ENCODE measurements at regions not wholly inside any gene's neighbourhood (a gene's known extent, or its start where the extent isn't known, plus 50 kb on each side); places are given as distances from the start of the nearest gene placed in this dataset.

DNA sequence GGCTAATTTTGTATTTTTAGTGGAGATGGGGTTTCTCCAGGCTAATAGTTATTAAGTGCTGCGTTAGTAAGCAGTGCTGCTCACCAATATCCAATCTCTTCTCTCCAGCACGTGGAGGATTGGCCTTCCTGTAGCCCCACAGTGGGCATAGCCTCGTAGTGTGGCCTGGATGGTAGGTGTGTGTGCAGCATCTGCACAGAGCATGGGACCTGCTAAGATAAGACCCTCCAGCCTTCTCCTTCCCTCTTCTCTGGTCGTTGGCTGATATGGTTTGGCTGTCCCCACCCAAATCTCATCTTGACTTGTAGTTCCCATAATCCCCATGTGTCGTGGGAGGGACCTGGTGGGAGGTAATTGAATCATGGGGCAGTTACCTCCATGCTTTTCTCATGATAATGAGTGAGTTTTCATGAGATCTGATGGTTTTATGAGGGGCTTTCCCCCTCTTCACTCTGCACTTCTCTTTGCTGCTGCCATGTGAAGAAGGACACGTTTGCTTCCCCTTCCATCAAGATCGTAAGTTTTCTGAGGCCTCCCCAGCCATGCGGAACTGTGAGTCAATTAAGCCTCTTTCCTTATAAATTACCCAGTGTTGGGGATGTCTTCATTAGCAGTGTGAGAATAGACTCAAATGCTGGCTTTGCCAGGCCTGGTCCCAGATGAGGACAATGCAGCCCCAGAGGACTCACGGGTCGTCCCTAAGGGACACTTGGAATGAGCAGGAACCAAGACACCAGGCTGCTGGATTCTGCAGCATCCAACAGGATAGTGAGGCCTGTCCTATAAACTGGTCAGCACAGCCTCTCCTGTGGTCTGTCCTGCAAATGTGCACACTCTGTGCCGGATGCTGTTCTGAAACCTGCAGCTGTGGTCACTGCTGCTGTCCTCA, 63.4 kb upstream of the AFDN start:
- no peak for DNase-seq
- H3K27ac ChIP-seq = no peak overlapping the region
- no peak overlapping the region for H3K4me3 ChIP-seq
- no peaks in the 10 kb centered on the region for H3K36me3 ChIP-seq
- H3K27me3 ChIP-seq = no peaks in the 10 kb centered on the region
- H3K4me1 ChIP-seq = peaks cover 0 to 5% of the 10 kb centered on the region in 2 donors
- no peak for ATAC-seq
- TF ChIP-seq, protein P1, sequence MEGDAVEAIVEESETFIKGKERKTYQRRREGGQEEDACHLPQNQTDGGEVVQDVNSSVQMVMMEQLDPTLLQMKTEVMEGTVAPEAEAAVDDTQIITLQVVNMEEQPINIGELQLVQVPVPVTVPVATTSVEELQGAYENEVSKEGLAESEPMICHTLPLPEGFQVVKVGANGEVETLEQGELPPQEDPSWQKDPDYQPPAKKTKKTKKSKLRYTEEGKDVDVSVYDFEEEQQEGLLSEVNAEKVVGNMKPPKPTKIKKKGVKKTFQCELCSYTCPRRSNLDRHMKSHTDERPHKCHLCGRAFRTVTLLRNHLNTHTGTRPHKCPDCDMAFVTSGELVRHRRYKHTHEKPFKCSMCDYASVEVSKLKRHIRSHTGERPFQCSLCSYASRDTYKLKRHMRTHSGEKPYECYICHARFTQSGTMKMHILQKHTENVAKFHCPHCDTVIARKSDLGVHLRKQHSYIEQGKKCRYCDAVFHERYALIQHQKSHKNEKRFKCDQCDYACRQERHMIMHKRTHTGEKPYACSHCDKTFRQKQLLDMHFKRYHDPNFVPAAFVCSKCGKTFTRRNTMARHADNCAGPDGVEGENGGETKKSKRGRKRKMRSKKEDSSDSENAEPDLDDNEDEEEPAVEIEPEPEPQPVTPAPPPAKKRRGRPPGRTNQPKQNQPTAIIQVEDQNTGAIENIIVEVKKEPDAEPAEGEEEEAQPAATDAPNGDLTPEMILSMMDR (IDR thresholded peaks at IDR 0.05) = no peak
- H3K9me3 ChIP-seq = no peaks in the 10 kb centered on the region
- intact Hi-C loops (cut with DNase I) = no loop called here

DNA sequence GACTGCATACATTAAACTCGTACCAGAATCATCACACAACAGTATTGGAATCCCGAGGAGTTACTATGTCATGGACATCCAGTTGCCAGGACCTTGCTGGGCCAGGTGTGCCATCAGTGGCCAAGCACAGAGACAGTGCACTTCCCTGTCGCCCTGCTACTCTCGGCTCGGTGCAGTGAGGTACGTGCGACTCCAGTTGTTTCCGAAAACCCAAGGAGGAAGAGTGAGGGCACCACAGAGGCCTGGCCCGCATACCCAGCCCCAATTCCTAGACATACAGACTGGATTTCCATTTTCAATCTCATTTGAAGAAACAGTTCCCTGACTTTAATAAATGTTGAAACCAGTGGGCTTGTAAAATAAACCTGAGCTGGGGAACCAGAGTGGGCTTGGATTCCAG, 62.5 kb upstream of the AFDN start:
- Histone ChIP-seq H3K27me3 (no peaks in the 10 kb centered on the region), H3K36me3 (no peaks in the 10 kb centered on the region), H3K9me3 (no peaks in the 10 kb centered on the region), H3K4me1 (peaks cover 0 to 5% of the 10 kb centered on the region in 2 donors), H3K27ac (no peak overlapping the region), H3K4me3 (no peak overlapping the region)
- TF ChIP-seq, protein P1 (IDR thresholded peaks at IDR 0.05) = no peak
- intact Hi-C loops (cut with DNase I) = no loop called here
- ATAC-seq = no peak
- no peak for DNase-seq

DNA sequence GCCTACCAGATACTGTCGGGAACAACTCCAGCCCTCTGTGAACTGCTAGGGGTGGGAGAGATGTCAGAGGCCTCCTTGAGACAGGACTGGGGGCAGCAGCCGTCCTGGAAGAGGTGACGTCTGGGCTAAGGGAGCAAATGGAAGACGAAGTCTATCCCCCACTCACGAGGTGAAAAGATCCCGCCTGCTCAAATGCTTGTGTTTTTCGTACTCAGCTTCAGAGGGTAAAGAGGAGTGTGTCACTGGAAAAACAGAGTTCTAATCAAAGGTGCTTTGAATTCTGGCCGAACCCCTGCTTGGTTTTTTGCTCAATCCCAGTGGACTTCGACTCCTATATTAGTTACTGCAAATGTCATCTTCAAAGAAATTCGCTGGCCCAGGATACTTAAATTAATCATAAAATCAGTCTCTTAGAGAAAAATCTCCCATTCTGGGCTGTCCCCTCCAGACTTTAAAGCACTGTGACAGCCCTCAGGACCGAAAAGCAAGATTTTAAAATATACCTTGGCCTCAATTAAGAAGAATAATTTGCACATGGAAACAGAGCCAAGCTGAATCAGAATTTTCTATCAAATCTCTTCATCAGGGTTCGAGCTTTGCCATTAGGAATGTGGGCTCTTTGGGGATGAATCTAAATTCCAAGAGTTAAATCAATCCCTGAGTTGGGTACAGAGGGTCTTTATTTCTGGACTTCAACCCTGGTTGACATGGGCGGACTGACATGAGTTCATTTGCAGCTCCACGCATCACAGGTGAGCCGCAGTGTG, 61.8 kb upstream of the AFDN start:
- TF ChIP-seq, protein P1 (IDR thresholded peaks at IDR 0.05) = no peak
- Histone ChIP-seq H3K27ac (no peak overlapping the region), H3K27me3 (no peaks in the 10 kb centered on the region), H3K4me3 (no peak overlapping the region), H3K36me3 (no peaks in the 10 kb centered on the region), H3K4me1 (peaks cover 0 to 5% of the 10 kb centered on the region in 2 donors), H3K9me3 (no peaks in the 10 kb centered on the region)
- ATAC-seq = no peak
- DNase-seq = no peak
- intact Hi-C loops (cut with DNase I) = no loop called here

DNA sequence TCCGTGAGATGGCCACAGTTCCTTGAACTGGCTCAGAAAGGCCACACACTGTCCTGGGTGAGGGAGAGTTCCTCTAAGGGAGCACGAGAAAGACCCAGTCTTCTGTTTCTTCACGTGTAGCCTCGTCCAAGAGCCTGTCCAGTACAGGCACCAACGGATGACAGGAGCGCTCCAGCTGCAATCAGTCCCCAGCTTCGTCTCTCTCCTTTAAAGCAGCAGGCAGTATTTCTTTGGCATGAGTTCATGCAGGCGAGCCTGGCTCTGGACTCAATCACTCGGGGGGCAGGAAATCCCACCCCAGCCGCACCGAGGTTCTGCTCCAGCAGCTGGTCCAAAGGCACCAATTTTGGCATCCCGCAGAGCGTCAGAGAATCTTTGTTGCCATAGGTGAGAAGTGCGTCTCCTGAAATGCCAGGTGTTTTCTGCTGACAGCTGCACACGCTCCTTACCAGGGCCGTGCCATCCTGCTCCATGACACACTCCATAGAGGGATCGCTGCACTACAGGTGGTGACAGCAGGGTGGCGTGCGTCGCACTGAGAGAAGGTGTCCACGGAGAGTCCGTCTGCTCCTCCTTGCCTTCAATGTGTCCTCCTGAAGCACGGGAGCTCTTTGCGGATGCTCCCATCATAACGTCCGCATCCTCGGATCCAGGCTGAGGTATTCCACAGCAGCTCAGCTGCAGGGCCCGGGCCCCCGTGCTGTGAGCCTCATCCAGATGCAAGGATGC, 59.6 kb upstream of the AFDN start:
- Histone ChIP-seq H3K4me1 (no peaks in the 10 kb centered on the region), H3K4me3 (no peak overlapping the region), H3K36me3 (no peaks in the 10 kb centered on the region), H3K27me3 (no peaks in the 10 kb centered on the region), H3K9me3 (no peaks in the 10 kb centered on the region), H3K27ac (no peak overlapping the region)
- no peak for ATAC-seq
- TF ChIP-seq, protein P1 (IDR thresholded peaks at IDR 0.05) = no peak
- intact Hi-C loops (cut with DNase I) = no loop called here
- peak in 2 of 4 donors; percentile 60 to 63 for DNase-seq

Measured in left lung (tissue), 4 donors.